Spleen (tissue), 11 donors: ENCODE measurements at regions not wholly inside any gene's neighbourhood (a gene's known extent, or its start where the extent isn't known, plus 50 kb on each side); places are given as distances from the start of the nearest gene placed in this dataset.

ENCODE experiments used
- DNase-seq: peaks from one replicate; pipeline ENCODE4 v3.0.0-alpha.2; 2020
- H3K27ac ChIP-seq, 8 donors: fragments of 200-600 bp; sonication (generic) in 7 of 8; 1 replicate in 4 of 8; 2 replicates in 4 of 8; pipeline versions ENCODE4 v1.5.0 to v1.8.0; 2016 to 2021; ENCODE audit warnings: inconsistent platforms in 4 of 8, mild to moderate bottlenecking in 4 of 8, moderate library complexity in 1 of 8
- H3K27me3 ChIP-seq, 7 donors: fragments of 200-600 bp; sonication (generic) in 6 of 7; replicated peaks in 1 of 7; 1 replicate in 4 of 7; 2 replicates in 3 of 7; pipeline versions ENCODE4 v1.5.0 to v1.8.0; 2016 to 2021; ENCODE audit warnings: inconsistent platforms in 3 of 7, mild to moderate bottlenecking in 1 of 7
- H3K36me3 ChIP-seq, 6 donors: fragments of 200-600 bp; sonication (generic) in 5 of 6; 1 replicate in 4 of 6; 2 replicates in 2 of 6; pipeline versions ENCODE4 v1.5.0 to v1.8.0; 2016 to 2021; ENCODE audit warnings: inconsistent platforms in 2 of 6
- H3K4me1 ChIP-seq, 6 donors: fragments of 200-600 bp; sonication (generic) in 5 of 6; 1 replicate in 3 of 6; 2 replicates in 3 of 6; pipeline versions ENCODE4 v1.5.0 to v1.8.0; 2016 to 2021; ENCODE audit warnings: inconsistent platforms in 3 of 6
- H3K4me3 ChIP-seq, 8 donors: fragments of 200-600 bp; sonication (generic) in 7 of 8; 1 replicate in 4 of 8; 2 replicates in 4 of 8; pipeline versions ENCODE4 v1.5.0 to v1.8.0; 2016 to 2021; ENCODE audit warnings: inconsistent platforms in 4 of 8, mild to moderate bottlenecking in 4 of 8, moderate library complexity in 2 of 8
- H3K9me3 ChIP-seq, 8 donors: fragments of 200-600 bp; sonication (generic) in 7 of 8; 1 replicate in 4 of 8; 2 replicates in 4 of 8; pipeline versions ENCODE4 v1.5.0 to v1.8.0; 2016 to 2021; ENCODE audit warnings: inconsistent platforms in 4 of 8
- CTCF ChIP-seq, 11 experiments: fragments of 200-600 bp in 7 of 11; fragments of 450-650 bp in 4 of 11; sonication (generic) in 4 of 11; IDR thresholded peaks in 8 of 11; conservative IDR thresholded peaks in 3 of 11; 1 replicate in 7 of 11; 2 replicates in 4 of 11; pipeline versions ENCODE4 v1.4.0 to v1.8.0; 2016 to 2021; ENCODE audit warnings: antibody characterized with exemption in 11 of 11, inconsistent platforms in 4 of 11, mild to moderate bottlenecking in 1 of 11
- POLR2A ChIP-seq, 3 donors: fragments of 450-650 bp; IDR thresholded peaks; one replicate each; pipeline ENCODE4 v1.5.1; 2017; ENCODE audit warnings: antibody characterized with exemption in 3 of 3, mild to moderate bottlenecking in 1 of 3
- POLR2AphosphoS5 ChIP-seq, 3 donors: sonication (generic); formaldehyde crosslinking; IDR thresholded peaks; one replicate each; pipeline ENCODE4 v1.5.1; 2017; ENCODE audit warnings: antibody characterized with exemption in 3 of 3
- WGBS, 5 donors: extraction: QIAGEN DNeasy Blood & Tissue Kit in 3 of 5; methylation state at CpG; one replicate each; pipeline versions ENCODE4 v1.1.5 to v1.1.7; 2013 to 2018; 5-methylcytosine and 5-hydroxymethylcytosine counted together
- intact Hi-C: fragments of 100-400 bp; cut with DNase I; formaldehyde crosslinking; loops from one replicate; pipeline ENCODE4 v1.15.0; 2023; ENCODE audit warnings: low total_unique reads
- donor health status: healthy with polysubstance abuse.
- donor health status: DM: no; HTN: no; CAD: no; lungs with moderate emphysema.
- donor health status: DM: no; HTN: no; CAD: no.
- donor health status: Bipolar disorder and iron deficiency.
- donor health status: healthy.
- donor health status: DM: no; HTN: no; CAD: no.
- donor health status: DM: yes; HTN: yes; CAD: no.

- TF ChIP-seq POLR2A (IDR thresholded peaks at IDR 0.05) (no peak), POLR2AphosphoS5 (IDR thresholded peaks at IDR 0.05) (no peak), CTCF (IDR thresholded peaks at IDR 0.05 in 8 of 11, conservative IDR thresholded peaks at IDR 0.05 in 3 of 11) (no peak)
- WGBS, 5 donors = 67 to 87% (median 79%) methylated on average over 2 of the region's 2 CpGs
- Histone ChIP-seq H3K4me3 (no peak overlapping the region), H3K27me3 (no peaks in the 10 kb centered on the region), H3K9me3 (peaks cover 0 to 9% (median 0%) of the 10 kb centered on the region in 8 donors), H3K36me3 (no peaks in the 10 kb centered on the region), H3K27ac (no peak overlapping the region), H3K4me1 (no peaks in the 10 kb centered on the region)
- intact Hi-C loops = no loop called here
- no peak for DNase-seq
Observed at GRCh38 chr13:66037096-66037495, 1193.0 kb downstream of the PCDH9 start.

DNA sequence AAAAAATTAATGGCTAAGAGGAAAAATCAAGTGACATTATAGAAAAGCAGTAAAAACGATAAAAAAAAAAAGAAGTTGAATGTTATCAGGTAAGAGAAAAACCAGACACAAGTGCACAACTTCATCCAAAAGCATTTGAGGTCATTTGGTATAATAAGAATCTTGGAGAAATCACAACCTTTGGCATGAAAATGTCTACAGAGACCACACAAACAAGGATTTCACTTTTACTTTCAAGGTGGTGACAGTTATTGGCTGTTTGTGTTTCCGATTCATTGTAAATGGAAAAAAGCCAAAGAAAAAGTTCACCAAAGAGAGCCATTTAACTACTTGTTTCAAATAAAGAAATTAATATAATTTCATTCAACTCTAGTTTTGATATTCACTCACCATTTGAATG lies 1193.5 kb downstream of the PCDH9 start:
- TF ChIP-seq POLR2A (IDR thresholded peaks at IDR 0.05) = no peak
- no peak for TF ChIP-seq POLR2AphosphoS5 (IDR thresholded peaks at IDR 0.05)
- Histone ChIP-seq H3K9me3 (peaks cover 0 to 9% (median 0%) of the 10 kb centered on the region in 8 donors), H3K4me3 (no peak overlapping the region), H3K36me3 (no peaks in the 10 kb centered on the region), H3K27ac (no peak overlapping the region), H3K27me3 (no peaks in the 10 kb centered on the region), H3K4me1 (no peaks in the 10 kb centered on the region)
- intact Hi-C loops = no loop called here
- no peak for DNase-seq
- 66 to 88% (median 72%) methylated on average over 2 of the region's 2 CpGs for WGBS, 5 donors

DNA sequence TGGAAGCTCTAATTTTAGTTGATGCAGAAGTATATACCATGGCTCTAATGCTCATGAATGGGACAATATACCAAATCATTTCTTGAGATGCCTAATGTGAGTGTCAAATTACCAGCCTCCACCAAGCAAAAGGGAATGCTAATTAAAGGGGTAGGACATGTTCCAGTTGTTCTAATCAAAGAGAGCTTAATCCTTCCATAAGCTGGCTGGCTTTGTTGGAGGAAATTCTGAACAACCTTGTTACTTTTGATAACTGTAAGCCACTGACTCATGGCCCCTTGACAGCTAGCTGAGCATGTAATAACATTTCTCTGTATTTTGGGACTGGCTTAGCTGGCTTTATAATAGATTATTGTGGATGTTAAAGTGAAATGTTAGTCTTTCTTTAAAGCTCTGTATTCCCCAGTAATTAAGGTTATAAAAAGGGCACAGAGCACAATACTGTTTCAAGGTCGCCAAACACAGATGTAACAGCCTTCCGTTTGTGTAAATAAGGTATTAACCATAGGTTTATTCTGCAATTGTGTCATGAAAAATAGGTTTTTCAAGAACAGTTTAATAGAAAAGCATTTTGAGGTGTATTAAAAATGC lies 1194.0 kb downstream of the PCDH9 start:
- Histone ChIP-seq H3K36me3 (no peaks in the 10 kb centered on the region), H3K9me3 (peaks cover 0 to 9% (median 0%) of the 10 kb centered on the region in 8 donors), H3K4me1 (no peaks in the 10 kb centered on the region), H3K4me3 (no peak overlapping the region), H3K27ac (no peak overlapping the region), H3K27me3 (no peaks in the 10 kb centered on the region)
- intact Hi-C loops = no loop called here
- TF ChIP-seq POLR2AphosphoS5 (IDR thresholded peaks at IDR 0.05) = no peak
- no peak for TF ChIP-seq CTCF (IDR thresholded peaks at IDR 0.05 in 8 of 11, conservative IDR thresholded peaks at IDR 0.05 in 3 of 11)
- no peak for TF ChIP-seq POLR2A (IDR thresholded peaks at IDR 0.05)
- 56 to 79% (median 70%) methylated on average over 2 of the region's 2 CpGs for WGBS, 5 donors
- no peak for DNase-seq

- TF ChIP-seq CTCF (IDR thresholded peaks at IDR 0.05 in 8 of 11, conservative IDR thresholded peaks at IDR 0.05 in 3 of 11) = no peak
- no peak for TF ChIP-seq POLR2A (IDR thresholded peaks at IDR 0.05)
- TF ChIP-seq POLR2AphosphoS5 (IDR thresholded peaks at IDR 0.05) = no peak
- intact Hi-C loops = no loop called here
- 64 to 81% (median 65%) methylated on average over 1 of the region's 1 CpG for WGBS, 5 donors
- H3K9me3 ChIP-seq = peaks cover 0 to 9% (median 0%) of the 10 kb centered on the region in 8 donors
- H3K36me3 ChIP-seq = no peaks in the 10 kb centered on the region
- H3K4me1 ChIP-seq = no peaks in the 10 kb centered on the region
- H3K4me3 ChIP-seq = no peak overlapping the region
- H3K27me3 ChIP-seq = no peaks in the 10 kb centered on the region
- no peak overlapping the region for H3K27ac ChIP-seq
- no peak for DNase-seq
Observed at GRCh38 chr13:66033924-66034323, 1196.2 kb downstream of the PCDH9 start.
